GM21717 (cell line): ENCODE measurements at regions not wholly inside any gene's neighbourhood (a gene's known extent, or its start where the extent isn't known, plus 50 kb on each side); places are given as distances from the start of the nearest gene placed in this dataset.

ENCODE experiments used
- ATAC-seq: cut with Tn5 transposase; IDR thresholded peaks from one replicate; pipeline ENCODE4 v1.9.1; 2021; ENCODE audit warnings: mild to moderate bottlenecking, moderate library complexity; ENCODE audit not compliant: unreplicated experiment

DNA sequence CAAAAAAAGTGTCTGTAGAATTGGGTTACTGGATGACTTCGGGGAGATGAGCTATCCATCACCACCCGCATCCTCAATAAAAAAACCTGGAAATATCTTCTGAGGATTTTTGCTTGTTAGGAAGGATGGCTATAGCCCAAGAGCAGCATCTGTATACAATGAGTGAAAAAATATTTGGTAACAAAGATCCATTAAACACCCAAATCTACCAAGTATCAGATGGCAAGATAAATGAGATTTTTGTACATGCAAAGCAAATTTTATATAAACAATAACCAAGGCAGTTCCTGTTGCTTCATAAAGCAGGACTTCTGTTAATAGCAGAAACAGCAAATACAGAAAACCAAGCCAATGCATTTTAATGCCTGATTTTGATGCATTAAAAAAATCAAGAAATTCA lies 166.6 kb downstream of the SLC28A3 start:
- no peak for ATAC-seq

GRCh38 chr9:84174486-84174885 lies 166.1 kb downstream of the SLC28A3 start:
- no peak for ATAC-seq

GRCh38 chr9:84177407-84177806 lies 163.2 kb downstream of the SLC28A3 start:
- ATAC-seq = no peak

GRCh38 chr9:84179531-84179930 lies 161.0 kb downstream of the SLC28A3 start:
- no peak for ATAC-seq

DNA sequence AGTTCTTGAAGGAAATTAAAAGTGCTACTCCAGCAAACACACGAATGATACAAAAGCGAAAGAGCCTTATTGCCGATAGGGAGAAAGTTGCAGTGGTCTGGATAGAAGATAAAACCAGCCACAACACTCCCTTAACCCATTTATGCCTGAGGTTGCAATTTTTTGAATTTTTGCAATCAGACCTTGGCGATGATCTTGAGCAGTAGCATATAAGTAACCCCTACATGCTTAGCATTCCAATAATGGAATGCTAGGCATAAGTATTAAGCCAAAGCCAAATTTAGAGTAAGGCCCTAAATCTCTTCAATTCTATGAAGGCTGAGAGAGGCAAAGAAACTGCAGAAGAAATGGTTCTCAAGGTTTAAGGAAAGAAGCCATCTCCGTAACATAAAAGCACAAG lies 153.5 kb downstream of the SLC28A3 start:
- ATAC-seq = no peak

- ATAC-seq = no peak
These were observed 150.7 kb downstream of the SLC28A3 start for GRCh38 chr9:84189904-84190303.

DNA sequence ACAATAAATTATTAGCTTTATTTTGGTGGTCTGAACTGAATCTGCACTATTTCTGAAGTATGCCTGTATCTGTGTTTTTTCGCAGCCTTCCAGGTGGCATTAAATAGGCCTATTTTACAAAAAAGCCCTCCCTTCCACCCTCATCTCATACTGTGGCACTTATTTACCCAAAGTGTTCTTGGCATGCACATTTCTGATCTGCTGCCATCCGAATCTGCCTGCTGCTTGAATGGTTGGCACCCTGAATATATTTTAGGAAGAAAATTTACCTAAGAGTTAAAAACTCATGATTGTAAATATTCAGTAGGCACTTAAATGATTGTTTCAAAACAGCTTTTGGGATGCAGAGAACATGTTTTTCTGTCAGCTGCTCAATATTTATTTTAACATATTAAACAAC lies 150.1 kb downstream of the SLC28A3 start:
- ATAC-seq = no peak

DNA sequence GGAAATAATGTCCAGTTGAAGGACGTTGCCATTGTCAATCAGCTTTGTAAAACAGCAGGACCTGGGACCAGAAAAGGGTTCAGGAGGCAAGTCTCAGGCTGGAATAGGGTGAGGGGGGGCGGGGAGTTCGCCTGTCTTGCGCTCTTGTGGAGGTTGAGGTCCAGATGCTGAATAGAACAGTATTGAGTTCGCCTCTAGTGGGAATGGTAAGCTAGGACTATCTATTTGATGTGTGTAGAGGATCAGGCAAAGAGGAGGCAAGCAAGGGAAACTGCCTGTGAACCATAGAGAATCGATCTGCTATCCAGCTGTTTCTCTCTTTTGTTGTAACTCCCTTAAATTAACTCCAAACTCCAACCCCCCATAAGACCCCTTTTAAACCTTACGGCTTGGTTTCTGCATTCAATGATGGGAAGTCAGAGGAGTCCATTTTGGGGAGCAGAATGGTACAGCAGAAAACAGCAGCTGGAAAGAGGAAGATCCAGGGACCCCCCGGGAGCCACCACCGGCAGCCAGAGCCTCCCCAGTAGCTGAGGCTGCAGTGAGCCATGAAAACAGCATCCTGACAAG lies 133.7 kb downstream of the SLC28A3 start:
- no peak for ATAC-seq

- ATAC-seq = no peak
These were observed 133.0 kb downstream of the SLC28A3 start for GRCh38 chr9:84207491-84207951.

- no peak for ATAC-seq
These were observed 128.3 kb downstream of the SLC28A3 start for GRCh38 chr9:84212246-84212645.

GRCh38 chr9:84212982-84213381 lies 127.6 kb downstream of the SLC28A3 start:
- ATAC-seq = no peak

GRCh38 chr9:84216151-84216550 lies 124.4 kb downstream of the SLC28A3 start:
- ATAC-seq = no peak

GRCh38 chr9:84218322-84218721 lies 122.2 kb downstream of the SLC28A3 start:
- ATAC-seq = no peak

DNA sequence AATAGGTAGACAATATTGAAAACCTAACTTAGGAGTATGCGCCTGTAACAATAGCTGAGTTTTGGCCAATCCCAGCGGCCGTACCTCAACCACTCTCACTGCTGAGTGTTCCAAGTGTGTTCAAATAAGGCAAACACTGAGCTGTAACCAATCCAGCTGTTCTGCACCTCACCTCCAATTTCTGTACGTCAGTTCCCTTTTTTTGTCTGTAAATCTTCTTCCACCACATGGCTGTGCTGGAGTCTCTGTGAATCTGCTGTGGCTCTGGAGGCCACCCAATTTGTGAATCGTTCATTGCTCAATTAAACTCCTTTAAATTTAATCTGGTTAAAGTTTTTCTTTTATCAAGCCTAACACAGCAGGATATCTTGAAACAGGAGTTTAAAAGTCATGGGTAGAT lies 116.3 kb downstream of the SLC28A3 start:
- no peak for ATAC-seq
